MM.1S (cell line): ENCODE measurements at regions not wholly inside any gene's neighbourhood (a gene's known extent, or its start where the extent isn't known, plus 50 kb on each side); places are given as distances from the start of the nearest gene placed in this dataset.

Experiments used
- DNase-seq: peaks from one replicate; pipeline ENCODE4 v3.0.0-alpha.2; 2015
- H2AFZ ChIP-seq: fragments of 300-600 bp; sonication (generic); 2 replicates; pipeline ENCODE4 v1.6.0; 2016; ENCODE audit warnings: antibody characterized with exemption, low read length
- H3F3A ChIP-seq: fragments of 300-600 bp; sonication (generic); 2 replicates; pipeline ENCODE4 v1.6.1; 2016; ENCODE audit warnings: mild to moderate bottlenecking, antibody characterized with exemption, low read length, moderate library complexity, mixed read lengths; ENCODE audit not compliant: insufficient read depth
- H3K27ac ChIP-seq: fragments of 300-600 bp; sonication (generic); 2 replicates; pipeline ENCODE4 v1.5.1; 2016; ENCODE audit warnings: mild to moderate bottlenecking, low read length
- H3K27me3 ChIP-seq: fragments of 300-600 bp; sonication (generic); replicated peaks from 2 replicates; pipeline ENCODE4 v1.6.0; 2016; ENCODE audit warnings: low read length; ENCODE audit not compliant: insufficient read depth
- H3K36me3 ChIP-seq: fragments of 300-600 bp; sonication (generic); replicated peaks from 2 replicates; pipeline ENCODE4 v1.6.1; 2016; ENCODE audit warnings: mild to moderate bottlenecking, low read length, mixed read lengths; ENCODE audit not compliant: insufficient read depth
- H3K4me1 ChIP-seq: fragments of 300-600 bp; sonication (generic); 2 replicates; pipeline ENCODE4 v1.6.1; 2016; ENCODE audit warnings: low read length, mixed read lengths
- H3K4me2 ChIP-seq: fragments of 300-600 bp; sonication (generic); 2 replicates; pipeline ENCODE4 v1.6.0; 2016; ENCODE audit warnings: low read depth, low read length
- H3K4me3 ChIP-seq: fragments of 300-600 bp; sonication (generic); 2 replicates; pipeline ENCODE4 v1.5.1; 2016; ENCODE audit warnings: low read length, mixed read lengths
- H3K79me2 ChIP-seq: fragments of 300-600 bp; sonication (generic); 2 replicates; pipeline ENCODE4 v1.6.1; 2016; ENCODE audit warnings: mixed run types, low read length, mixed read lengths
- H3K9ac ChIP-seq: fragments of 300-600 bp; sonication (generic); 2 replicates; pipeline ENCODE4 v1.6.1; 2016; ENCODE audit warnings: low read length, mixed read lengths
- H3K9me2 ChIP-seq: fragments of 300-600 bp; sonication (generic); replicated peaks from 2 replicates; pipeline ENCODE4 v1.6.1; 2016; ENCODE audit warnings: mild to moderate bottlenecking, low read length, mixed read lengths; ENCODE audit not compliant: insufficient read depth
- H3K9me3 ChIP-seq: fragments of 300-600 bp; sonication (generic); replicated peaks from 2 replicates; pipeline ENCODE4 v1.6.1; 2016; ENCODE audit warnings: mild to moderate bottlenecking, low read length, mixed read lengths; ENCODE audit not compliant: insufficient read depth
- H4K20me1 ChIP-seq: fragments of 300-600 bp; sonication (generic); 2 replicates; pipeline ENCODE4 v1.6.1; 2016; ENCODE audit warnings: mild to moderate bottlenecking, low read length, moderate library complexity, mixed read lengths; ENCODE audit not compliant: insufficient read depth
- CTCF ChIP-seq: fragments of 300-600 bp; sonication (generic); IDR thresholded peaks from 2 replicates; pipeline ENCODE4 v1.5.1; 2016; ENCODE audit warnings: antibody characterized with exemption, low read length, mixed read lengths
- EZH2 ChIP-seq: fragments of 300-600 bp; sonication (generic); optimal IDR thresholded peaks from 2 replicates; pipeline ENCODE3; 2017; ENCODE audit warnings: low read depth, mild to moderate bottlenecking, antibody characterized with exemption, low read length, mixed read lengths
- EZH2phosphoT487 ChIP-seq: fragments of 300-600 bp; sonication (generic); IDR thresholded peaks from 2 replicates; pipeline ENCODE4 v1.6.1; 2018; ENCODE audit warnings: antibody characterized with exemption, low read length

- Histone ChIP-seq H3K4me1 (no peaks in the 10 kb centered on the region), H3K9me3 (no peaks in the 10 kb centered on the region), H3K4me3 (no peak overlapping the region), H3K9me2 (no peaks in the 10 kb centered on the region), H3K79me2 (no peaks in the 10 kb centered on the region), H4K20me1 (no peaks in the 10 kb centered on the region), H3K27me3 (no peaks in the 10 kb centered on the region), H3F3A (no peaks in the 10 kb centered on the region), H3K27ac (no peak overlapping the region), H2AFZ (no peak overlapping the region), H3K4me2 (no peak overlapping the region), H3K9ac (no peak overlapping the region), H3K36me3 (no peaks in the 10 kb centered on the region)
- no peak for DNase-seq
- no peak for TF ChIP-seq EZH2
- no peak for TF ChIP-seq EZH2phosphoT487
- no peak for TF ChIP-seq CTCF
Measured at GRCh38 chr5:92119110-92119509, 736.0 kb upstream of the ARRDC3 start.

GRCh38 chr5:92106808-92107207, 723.7 kb upstream of the ARRDC3 start:
- Histone ChIP-seq H3F3A (no peaks in the 10 kb centered on the region), H3K4me2 (no peak overlapping the region), H2AFZ (no peak overlapping the region), H3K79me2 (no peaks in the 10 kb centered on the region), H3K9ac (no peak overlapping the region), H3K27ac (no peak overlapping the region), H3K9me3 (no peaks in the 10 kb centered on the region), H3K27me3 (no peaks in the 10 kb centered on the region), H3K4me3 (no peak overlapping the region), H4K20me1 (no peaks in the 10 kb centered on the region), H3K9me2 (no peaks in the 10 kb centered on the region), H3K36me3 (no peaks in the 10 kb centered on the region), H3K4me1 (no peaks in the 10 kb centered on the region)
- no peak for DNase-seq
- TF ChIP-seq EZH2 (no peak), CTCF (no peak), EZH2phosphoT487 (no peak)

GRCh38 chr5:92104126-92104525, 721.0 kb upstream of the ARRDC3 start:
- Histone ChIP-seq H3K79me2 (no peaks in the 10 kb centered on the region), H3K36me3 (no peaks in the 10 kb centered on the region), H3K9me3 (no peaks in the 10 kb centered on the region), H3K9me2 (no peaks in the 10 kb centered on the region), H2AFZ (no peak overlapping the region), H3K4me2 (no peak overlapping the region), H3K27ac (no peak overlapping the region), H4K20me1 (no peaks in the 10 kb centered on the region), H3K4me3 (no peak overlapping the region), H3K4me1 (no peaks in the 10 kb centered on the region), H3K27me3 (no peaks in the 10 kb centered on the region), H3F3A (no peaks in the 10 kb centered on the region), H3K9ac (no peak overlapping the region)
- no peak for DNase-seq
- no peak for TF ChIP-seq EZH2phosphoT487
- no peak for TF ChIP-seq CTCF
- TF ChIP-seq EZH2 = no peak
